HG03064 (cell line): ENCODE measurements at regions not wholly inside any gene's neighbourhood (a gene's known extent, or its start where the extent isn't known, plus 50 kb on each side); places are given as distances from the start of the nearest gene placed in this dataset.
"Not testable (repeated sequence)": the region's sequence is repeated elsewhere in the genome, so short reads cannot be mapped to it uniquely, and the experiment has no call there.

Source experiments
- ATAC-seq: cut with Tn5 transposase; IDR thresholded peaks from one replicate; pipeline ENCODE4 v1.9.1; 2021; ENCODE audit warnings: low read depth; ENCODE audit not compliant: unreplicated experiment

DNA sequence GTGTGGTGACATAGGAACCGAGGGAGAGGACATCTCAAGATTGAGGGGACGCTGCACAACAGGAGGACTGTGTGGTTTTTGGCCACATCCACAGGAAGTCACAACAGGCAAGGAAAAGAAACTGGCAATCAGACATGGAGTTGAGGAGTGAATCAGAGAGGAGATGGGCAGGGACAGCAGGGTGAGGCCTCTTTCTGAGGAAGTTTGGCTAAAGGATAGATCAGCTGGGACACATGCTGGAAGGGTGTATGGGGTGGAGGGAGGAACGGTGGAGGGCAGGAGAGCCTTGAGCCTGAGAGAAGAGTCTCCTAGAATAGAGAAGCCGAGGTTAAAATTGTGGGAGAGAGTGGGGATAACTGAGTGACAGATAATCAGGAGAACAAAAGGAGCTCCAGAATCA, 75.1 kb upstream of the CIDEA start:
- ATAC-seq = not testable (repeated sequence)

DNA sequence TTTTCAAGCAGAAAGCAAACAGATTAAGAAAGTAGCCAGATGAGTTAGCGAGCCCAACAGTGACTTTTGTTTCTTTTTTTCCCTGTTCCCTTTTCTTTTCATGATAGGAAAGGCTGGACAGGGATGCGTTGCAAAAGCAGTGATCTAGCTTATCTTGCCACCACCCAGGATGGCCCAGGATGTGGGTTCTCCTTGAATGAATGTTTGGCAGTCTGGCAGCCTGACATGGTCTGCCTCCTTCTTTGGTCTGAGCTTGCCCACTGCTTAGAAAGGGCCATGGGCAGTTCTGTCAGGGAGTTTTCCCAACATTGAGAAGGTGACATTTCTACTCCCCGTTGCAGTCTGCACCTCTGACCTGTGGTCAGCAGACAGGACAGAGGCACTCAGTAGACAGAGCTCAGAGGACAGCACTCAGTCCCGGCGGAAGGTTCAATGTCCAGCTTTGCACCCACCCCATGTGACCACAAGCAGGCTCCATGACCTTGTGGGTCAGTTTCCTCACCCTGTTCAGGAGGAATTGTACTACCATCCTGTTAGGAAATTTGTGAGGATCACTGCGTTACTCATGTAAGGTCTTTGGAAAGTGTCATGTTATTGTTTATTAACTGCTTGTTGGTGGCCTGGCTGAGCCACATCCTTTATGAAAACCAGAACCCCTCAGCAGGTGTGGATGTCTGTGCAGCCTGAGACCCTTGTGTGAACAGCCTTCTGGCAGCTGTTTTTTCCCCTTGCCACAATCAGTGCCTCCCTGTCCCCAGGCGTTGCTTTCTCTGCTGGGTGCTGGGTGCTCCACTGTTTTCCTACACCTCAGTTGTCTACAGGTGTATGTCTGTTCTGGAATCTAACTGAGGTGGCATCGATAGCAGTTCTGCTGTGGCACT, 74.2 kb upstream of the CIDEA start:
- not testable (repeated sequence) for ATAC-seq

DNA sequence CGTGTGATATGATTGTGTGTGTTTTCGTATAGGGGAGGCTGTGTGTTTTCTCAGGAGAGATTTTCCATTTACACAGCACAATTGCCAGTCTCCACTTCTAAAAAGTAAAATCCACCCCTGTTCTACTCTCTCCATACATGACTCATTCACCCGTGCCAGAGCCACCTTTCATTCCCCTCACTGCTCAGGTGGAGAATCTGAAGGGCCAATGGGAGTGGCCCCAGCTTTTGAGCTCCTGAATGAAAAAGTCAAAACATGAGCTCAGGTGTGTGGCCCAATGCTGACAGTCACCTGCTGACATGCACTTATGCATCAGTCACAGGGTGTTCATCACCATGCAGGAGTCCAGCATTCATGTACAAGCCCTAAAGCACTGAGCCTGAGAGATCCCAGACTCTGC, 55.4 kb upstream of the CIDEA start:
- not testable (repeated sequence) for ATAC-seq

DNA sequence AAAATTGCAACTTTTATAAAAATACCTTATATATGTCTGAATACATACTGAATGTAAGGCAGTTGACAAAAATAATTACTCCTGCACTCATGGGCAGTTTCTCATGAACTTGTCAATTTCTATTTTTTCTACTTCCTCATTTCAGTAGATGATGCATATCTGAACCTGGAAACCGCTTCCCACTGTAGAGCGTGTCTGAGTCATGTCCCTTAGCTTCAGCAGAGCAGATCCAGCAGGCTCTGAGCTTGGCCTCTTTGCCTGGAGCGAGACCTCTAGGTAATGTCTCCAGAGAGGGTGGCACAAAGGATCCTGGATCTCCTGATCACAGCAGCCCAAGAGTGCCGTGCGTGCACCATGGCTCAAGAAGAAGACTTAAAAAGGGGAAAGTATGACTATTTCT, 54.0 kb upstream of the CIDEA start:
- ATAC-seq = peak; percentile 95
